Glomerular visceral epithelial cell (primary cell): ENCODE measurements at regions not wholly inside any gene's neighbourhood (a gene's known extent, or its start where the extent isn't known, plus 50 kb on each side); places are given as distances from the start of the nearest gene placed in this dataset.

Experiments used
- DNase-seq: peaks from one replicate; pipeline ENCODE4 v3.0.0-alpha.2; 2016; ENCODE audit errors: extremely low spot score

- DNase-seq = no peak
These were observed 571.5 kb downstream of the HDGFL1 start for GRCh38 chr6:23140871-23141270.

- no peak for DNase-seq
These were observed 576.4 kb downstream of the HDGFL1 start for GRCh38 chr6:23145781-23146180.

- DNase-seq = no peak
These were observed 584.8 kb downstream of the HDGFL1 start for GRCh38 chr6:23154159-23154558.

- DNase-seq = no peak
These were observed 600.7 kb downstream of the HDGFL1 start for GRCh38 chr6:23170049-23170448.

- DNase-seq = no peak
These were observed 603.9 kb downstream of the HDGFL1 start for GRCh38 chr6:23173234-23173633.

- DNase-seq = peak; percentile 74
These were observed 605.5 kb downstream of the HDGFL1 start for GRCh38 chr6:23174781-23175361.

- DNase-seq = no peak
These were observed 606.0 kb downstream of the HDGFL1 start for GRCh38 chr6:23175391-23175790.

GRCh38 chr6:23176471-23176870, 607.1 kb downstream of the HDGFL1 start:
- DNase-seq = no peak

GRCh38 chr6:23176883-23177282, 607.5 kb downstream of the HDGFL1 start:
- DNase-seq = no peak

GRCh38 chr6:23177806-23178205, 608.4 kb downstream of the HDGFL1 start:
- DNase-seq = no peak

- DNase-seq = no peak
These were observed 610.6 kb downstream of the HDGFL1 start for GRCh38 chr6:23179994-23180393.

- DNase-seq = peak; percentile 3
These were observed 611.3 kb downstream of the HDGFL1 start for GRCh38 chr6:23180504-23181293.

- no peak for DNase-seq
These were observed 612.2 kb downstream of the HDGFL1 start for GRCh38 chr6:23181356-23182110.

- no peak for DNase-seq
These were observed 614.5 kb downstream of the HDGFL1 start for GRCh38 chr6:23183846-23184245.

GRCh38 chr6:23184351-23184750, 615.0 kb downstream of the HDGFL1 start:
- DNase-seq = no peak

- no peak for DNase-seq
These were observed 626.1 kb downstream of the HDGFL1 start for GRCh38 chr6:23195487-23195886.

- no peak for DNase-seq
These were observed 630.2 kb downstream of the HDGFL1 start for GRCh38 chr6:23199541-23199940.

- DNase-seq = no peak
These were observed 631.6 kb downstream of the HDGFL1 start for GRCh38 chr6:23200946-23201345.

GRCh38 chr6:23202207-23202606, 632.8 kb downstream of the HDGFL1 start:
- DNase-seq = no peak

GRCh38 chr6:23212398-23212797, 643.0 kb downstream of the HDGFL1 start:
- DNase-seq = no peak

GRCh38 chr6:23213193-23213592, 643.8 kb downstream of the HDGFL1 start:
- peak; percentile 2 for DNase-seq

- peak; percentile 9 for DNase-seq
These were observed 644.3 kb downstream of the HDGFL1 start for GRCh38 chr6:23213651-23214050.

GRCh38 chr6:23218751-23219150, 649.4 kb downstream of the HDGFL1 start:
- no peak for DNase-seq
